HG02938 (cell line): ENCODE measurements at regions not wholly inside any gene's neighbourhood (a gene's known extent, or its start where the extent isn't known, plus 50 kb on each side); places are given as distances from the start of the nearest gene placed in this dataset.
A peak's percentile ranks its signal among the peaks of the same experiment; 100 is the strongest.

Experiments
- ATAC-seq: cut with Tn5 transposase; IDR thresholded peaks from one replicate; pipeline ENCODE4 v1.9.1; 2021; ENCODE audit warnings: mild to moderate bottlenecking, moderate library complexity; ENCODE audit not compliant: unreplicated experiment

DNA sequence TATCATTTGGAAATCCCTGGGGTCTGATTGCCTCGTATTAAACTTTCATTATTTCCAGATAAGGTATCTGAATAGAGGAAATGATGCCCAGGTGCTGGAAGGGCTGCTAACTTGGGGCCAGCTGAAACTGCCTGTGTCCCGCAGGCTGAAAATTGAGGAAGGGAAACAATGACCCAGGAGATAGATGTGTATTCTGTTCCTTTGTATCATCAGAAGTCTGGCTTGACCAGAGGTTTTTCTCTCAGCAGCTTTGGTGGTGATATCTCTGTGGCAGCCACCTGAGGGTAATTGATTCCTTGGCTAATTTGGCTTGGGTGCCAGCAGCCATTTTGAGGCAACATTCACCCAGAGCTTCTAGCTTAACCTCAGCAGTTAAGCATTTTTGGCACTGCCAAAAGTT is 90.0 kb upstream of the STT3B start:
- ATAC-seq, result no peak

DNA sequence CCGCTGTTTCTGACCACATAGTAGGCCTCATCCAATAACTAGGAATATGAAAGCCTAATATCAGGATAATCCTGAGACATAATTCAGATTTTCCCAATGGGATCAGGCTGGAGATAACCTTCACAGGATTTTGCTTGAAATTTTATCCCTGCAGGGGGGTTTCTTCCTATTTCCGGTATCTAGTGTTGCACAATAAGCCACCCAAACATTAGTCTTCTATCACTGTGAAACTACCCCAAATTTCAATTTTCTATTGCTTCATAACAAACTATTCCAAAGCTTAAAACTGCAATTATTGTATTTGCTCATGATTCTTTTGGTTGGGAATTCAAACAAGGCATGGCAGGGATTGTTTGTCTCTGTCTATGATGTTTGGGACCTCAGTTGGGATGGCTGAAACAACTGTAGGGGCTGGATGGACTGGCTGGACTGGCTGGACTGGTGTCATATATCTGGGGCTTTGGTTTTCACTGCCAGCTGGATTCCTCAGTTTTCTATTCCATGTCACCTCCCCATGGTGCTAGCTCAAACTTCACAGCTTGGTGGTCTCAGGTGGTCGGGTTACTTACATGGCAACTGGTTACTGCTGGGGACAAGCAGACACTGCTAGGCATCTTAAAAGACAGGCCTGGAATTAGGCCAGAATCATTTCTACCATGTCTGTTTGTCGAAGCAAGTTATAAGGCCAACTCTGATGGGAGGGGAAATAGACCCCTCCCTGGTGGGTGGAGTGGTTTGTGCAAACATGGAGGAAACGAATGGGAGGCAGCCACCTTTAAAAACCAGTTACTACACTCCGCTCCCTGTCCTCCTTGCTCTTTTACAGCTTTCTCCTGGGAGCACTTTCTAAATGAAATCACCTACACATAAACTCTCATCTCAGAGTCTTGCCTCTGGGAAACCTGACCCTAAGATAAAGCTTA is 88.2 kb upstream of the STT3B start:
- ATAC-seq, result no peak

DNA sequence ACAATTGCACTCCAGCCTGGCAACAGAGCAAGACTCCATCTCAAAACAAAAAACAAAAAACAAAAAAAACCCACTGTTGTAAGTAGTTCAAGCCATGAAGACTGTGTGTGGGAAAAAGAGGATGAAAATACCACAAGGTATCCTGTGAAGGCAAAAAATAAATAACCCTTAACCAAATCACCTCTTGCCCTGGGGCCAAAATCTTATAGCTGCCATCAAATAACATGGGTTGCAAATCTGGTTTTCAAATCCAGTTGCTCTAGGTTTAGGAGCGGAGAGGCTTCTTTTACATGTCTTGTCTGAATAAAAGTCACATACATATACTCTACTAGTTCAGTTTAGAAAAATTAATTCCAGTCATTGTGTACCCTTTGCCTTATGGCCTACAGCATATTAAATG is 87.0 kb upstream of the STT3B start:
- ATAC-seq, result no peak

DNA sequence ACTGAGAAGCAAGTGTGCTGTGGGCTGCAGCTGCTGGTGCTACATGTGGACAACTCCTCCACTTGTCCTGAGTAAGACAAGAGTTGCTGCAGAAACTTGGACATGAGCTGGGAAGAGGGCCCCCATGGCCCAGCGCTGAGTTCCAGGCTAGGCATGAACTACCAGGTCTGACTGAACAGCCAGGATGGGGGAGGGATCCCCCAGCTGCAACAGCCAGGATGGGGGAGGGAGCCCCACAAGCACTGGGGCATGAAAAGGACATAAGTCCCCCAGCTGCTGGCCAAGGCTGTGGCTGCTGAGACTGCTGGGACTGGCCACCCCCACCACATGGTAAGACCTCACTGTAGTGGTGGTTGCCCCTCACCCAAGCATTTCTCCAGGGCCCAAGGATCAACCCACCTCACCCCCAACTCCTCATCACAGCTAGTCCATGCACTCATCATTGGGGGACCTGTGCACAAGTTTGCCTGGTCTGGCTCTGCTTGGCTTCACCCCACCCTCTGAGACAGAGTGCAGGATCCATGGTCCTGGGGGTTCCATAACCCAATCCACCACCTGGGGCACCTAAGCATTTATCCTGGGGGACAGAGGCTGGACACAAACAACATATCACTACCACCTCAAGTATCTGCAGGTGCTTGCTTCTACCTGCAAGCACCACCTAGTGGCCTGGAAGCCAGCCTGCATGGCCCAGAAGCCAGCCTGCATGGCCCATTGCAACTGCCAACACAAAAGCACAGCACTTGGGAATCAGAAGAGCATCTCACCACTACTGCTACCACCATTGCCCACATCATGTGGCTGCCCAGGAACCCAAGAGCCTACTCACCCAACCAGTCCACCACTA is 84.5 kb upstream of the STT3B start:
- peak; percentile 63 for ATAC-seq

DNA sequence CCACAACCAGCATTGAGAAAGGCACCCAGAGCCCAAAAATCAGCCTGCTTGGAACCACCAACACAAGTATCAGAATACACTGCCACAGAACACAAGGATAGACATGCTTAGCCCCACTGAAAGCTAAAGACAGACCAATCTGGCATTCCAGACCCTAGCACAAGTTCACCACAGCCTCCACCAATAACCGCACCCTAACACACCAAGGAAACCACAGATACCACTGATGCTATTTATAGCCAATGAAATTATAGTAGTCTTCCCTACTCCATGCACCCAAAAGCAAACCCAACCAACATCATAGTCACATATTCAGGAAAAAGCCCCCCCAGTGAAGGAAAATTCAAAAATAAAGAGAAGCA is 83.9 kb upstream of the STT3B start:
- peak; percentile 23 for ATAC-seq

DNA sequence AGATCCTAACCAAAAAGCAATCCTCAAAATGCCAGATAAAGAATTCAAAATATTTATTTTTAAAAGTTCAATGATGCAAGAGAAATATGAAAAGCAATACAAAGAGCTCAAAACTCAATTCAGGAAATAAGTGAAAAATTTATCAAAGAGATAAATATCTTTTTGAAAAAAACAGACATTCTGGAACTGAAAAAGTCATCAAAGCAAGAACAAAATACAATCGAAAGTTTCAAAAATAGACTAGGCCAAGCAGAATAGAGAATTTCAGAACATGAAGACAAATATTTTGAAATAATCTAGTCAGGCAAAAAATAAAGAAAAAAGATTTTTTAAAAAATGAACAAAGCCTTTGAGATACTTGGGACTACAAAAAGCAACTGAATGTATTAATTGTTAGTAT is 83.4 kb upstream of the STT3B start:
- no peak for ATAC-seq

DNA sequence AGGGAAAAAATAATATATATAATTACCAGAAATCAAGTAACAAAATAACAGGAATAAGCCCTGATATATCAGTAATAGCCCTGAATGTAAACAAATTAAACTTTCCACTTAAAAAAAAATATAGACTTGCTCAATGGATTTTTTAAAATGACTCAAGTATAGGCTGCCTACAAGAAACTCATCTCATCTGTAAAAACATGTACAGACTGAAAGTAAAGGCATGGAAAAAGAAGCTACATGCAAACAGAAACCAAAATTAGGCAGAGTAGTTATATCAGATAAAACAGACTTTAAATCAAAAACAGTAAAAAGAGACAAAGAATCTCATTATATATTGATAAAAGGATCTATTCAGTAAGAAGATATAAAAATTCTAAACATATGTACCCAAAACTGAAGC is 82.4 kb upstream of the STT3B start:
- no peak for ATAC-seq

DNA sequence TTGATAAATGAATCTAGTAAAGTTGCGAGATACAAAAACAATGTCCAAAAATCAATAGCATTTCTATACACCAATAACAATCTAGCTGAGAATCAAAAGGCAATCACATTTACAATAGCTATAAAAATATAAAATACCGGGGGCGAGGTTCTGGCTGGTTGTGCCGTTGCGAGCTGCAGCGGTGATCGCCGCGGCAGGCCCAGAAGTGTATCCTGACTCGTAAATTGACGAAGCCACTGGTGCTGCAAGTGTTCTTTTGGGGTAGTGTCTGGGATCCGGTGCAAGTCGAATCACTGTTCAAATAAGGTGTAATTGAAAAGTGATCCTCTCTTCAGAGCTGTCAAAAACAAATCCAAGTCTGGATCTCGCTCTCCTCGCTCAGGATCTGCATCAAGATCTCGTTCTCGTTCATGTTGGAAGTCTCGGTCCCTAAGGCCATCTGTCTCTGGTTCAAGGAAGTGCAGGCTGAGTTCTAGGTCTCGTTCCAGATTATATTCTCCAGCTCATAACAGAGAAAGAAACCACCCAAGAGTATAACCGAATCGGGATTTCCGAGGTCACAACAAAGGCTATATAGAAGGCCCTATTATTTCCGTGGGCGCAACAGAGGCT is 80.1 kb upstream of the STT3B start:
- ATAC-seq, result no peak

DNA sequence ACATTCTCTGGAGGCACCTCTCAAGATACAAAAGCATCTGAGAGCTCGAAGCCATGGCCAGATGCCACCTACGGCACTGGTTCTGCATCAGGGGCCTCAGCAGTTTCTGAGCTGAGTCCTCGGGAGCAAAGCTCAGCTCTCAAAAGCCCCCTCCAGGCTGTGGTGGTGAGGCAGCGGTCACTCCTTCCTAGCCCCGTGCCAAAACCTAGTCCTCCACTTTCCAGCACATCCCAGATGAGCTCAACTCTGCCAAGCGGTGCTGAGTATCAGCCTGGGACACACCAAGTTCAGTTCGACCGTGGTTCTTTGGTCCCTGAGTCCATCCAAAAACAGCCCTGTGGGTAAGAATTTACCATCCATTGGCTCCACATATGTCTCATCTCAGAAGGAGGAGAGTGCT is 79.3 kb upstream of the STT3B start:
- ATAC-seq, result no peak

DNA sequence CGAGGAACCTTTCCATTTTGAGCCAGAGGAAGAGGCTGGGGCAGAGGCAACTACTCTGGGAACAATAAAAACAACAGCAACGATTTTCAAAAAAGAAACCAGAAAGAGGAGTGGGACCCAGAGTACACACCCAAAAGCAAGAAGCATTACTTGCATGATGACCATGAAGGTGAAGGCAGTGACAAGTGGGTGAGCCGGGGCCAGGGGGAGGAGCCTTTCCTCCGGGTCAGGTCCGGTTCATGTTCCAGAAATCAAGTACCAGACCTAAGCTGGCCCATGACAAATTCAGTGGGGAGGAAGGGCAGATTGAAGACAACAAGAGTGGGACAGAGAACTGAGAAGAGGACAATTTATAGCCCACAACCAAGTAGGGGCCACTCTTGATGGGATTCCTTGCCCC is 77.2 kb upstream of the STT3B start:
- ATAC-seq, result no peak

DNA sequence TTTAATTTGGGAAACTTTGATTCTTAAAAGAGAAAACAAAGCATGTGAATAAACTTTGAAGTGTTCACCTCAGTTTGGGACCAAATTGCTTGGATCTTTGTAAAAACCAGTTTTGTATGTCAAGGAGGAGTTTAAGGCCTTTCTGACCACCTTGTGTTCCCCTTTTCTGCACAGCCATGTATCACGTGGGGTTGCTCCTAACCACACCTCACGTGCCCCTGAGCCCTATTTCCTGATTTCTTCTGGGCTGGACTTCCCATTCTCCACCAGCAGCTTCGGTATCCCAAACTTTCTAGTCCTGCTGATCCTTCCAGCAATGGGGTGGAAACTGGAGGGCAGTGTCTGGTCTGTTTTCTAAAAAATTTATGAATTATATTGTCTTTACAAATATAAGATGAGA is 76.4 kb upstream of the STT3B start:
- ATAC-seq, result no peak

DNA sequence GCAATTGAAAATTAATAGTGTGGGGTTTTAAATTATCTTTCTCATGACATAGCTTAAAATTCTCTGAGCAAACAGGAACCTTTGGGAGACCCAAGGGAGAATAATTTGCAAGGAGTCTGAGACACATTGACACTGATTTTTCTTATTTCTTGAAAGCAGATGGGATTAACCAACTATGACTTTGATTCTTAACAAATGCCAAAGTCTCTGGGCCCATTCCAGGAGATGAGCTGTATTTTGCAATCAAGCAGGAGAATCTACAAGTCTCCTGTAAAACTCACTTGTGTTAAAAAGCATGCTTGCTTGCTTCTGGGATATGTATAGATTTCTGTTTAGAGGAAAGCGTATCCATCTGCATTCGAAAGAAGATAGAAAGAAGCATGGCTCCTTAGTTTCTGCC is 71.3 kb upstream of the STT3B start:
- no peak for ATAC-seq

DNA sequence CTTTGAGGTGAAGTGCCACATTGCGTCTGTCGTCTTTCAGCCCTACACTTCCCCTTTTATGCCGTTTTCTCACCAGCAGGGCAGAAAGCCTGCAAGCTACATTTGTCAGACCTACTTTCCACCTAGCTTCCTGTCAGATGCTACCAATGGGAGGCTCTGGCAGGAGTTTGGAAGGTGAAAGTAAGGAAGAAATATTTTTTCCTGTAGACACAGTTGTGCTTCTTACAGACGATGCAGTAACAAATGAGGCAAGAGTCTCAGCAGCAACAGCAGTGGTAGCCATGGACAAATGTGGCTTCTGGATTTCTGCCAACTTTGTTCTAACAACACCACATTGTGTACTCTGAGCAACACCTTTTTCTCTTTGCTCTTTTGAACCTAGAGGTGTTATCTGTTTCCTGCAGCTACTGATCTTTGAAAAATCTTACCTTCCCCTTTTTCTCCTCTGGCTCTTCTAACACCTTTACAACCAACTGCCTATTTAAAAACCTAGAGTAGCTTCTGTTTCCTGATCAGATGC is 70.6 kb upstream of the STT3B start:
- peak; percentile 85 for ATAC-seq

DNA sequence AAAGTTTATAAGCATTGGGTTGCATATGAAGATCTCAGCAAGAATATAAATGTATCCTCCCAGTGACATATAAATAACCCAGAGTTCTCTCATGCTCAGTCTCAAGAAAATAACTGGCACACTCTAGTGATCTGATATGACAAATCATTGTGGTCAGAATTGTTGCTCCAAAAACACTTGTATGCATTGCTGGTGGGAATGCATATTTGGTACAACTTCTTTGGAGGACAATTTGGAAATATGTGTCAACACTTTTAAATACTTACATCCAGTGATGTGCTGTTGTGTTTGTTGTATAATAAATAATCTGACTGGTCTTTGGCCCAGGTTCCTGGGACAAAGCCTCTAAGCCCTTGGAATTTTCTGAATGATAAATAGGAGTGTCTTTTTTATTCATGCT is 66.7 kb upstream of the STT3B start:
- no peak for ATAC-seq

DNA sequence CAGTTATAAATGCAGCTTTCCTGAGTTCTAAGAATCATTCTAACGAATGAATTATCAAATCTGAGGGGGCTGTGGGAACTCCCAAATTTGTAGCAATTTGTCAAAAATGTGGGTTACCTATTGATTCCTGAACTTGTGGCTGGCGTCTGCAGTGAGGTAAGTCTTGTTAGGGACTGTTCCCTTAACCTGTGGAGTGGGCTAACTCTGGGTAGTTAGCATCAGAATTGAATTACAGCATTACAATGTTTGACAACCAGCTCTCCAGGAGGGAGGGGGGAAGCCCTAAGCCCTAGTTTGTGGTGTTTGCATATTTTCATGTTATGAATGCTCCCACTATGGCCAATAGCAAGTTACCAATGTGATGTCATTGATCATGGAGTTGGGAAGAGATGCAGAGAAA is 65.9 kb upstream of the STT3B start:
- ATAC-seq, result no peak

DNA sequence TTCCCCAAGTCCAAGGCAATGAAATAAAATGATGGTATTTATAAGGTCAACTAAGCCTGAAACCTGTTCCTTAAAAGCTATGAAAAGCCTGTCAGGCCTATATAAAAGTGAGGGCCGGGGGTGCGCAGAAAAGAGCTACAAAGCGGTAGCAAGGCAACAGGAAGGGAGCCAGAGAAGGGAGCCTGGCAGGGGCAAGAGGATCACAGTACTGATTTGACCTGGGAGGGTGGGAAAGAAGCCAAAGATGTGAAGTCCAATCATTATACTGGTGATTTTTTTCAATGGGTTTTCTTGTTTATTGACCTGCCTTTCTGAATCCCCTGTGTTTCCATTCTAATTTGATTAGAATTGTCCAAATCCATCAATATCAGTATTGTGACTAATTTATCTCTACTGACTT is 64.3 kb upstream of the STT3B start:
- no peak for ATAC-seq

DNA sequence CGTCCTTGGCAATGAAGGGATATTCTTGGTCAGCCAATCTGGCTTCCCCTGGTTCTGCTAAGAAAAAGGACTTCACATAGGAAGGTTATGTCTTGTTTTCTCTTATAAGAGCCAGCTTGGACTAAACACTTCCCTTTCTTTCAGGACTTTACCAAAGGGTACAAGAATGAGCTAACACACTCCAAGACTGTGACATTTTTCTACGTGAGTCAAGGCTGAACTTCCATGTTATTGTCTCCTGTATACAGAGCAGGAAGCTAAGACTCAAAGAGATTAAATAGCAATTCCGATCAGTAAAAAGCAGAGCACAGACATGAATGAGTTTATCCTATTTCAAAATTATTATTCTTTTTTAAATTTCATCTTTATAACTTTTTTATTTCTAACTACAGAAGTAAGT is 63.3 kb upstream of the STT3B start:
- ATAC-seq, result no peak

DNA sequence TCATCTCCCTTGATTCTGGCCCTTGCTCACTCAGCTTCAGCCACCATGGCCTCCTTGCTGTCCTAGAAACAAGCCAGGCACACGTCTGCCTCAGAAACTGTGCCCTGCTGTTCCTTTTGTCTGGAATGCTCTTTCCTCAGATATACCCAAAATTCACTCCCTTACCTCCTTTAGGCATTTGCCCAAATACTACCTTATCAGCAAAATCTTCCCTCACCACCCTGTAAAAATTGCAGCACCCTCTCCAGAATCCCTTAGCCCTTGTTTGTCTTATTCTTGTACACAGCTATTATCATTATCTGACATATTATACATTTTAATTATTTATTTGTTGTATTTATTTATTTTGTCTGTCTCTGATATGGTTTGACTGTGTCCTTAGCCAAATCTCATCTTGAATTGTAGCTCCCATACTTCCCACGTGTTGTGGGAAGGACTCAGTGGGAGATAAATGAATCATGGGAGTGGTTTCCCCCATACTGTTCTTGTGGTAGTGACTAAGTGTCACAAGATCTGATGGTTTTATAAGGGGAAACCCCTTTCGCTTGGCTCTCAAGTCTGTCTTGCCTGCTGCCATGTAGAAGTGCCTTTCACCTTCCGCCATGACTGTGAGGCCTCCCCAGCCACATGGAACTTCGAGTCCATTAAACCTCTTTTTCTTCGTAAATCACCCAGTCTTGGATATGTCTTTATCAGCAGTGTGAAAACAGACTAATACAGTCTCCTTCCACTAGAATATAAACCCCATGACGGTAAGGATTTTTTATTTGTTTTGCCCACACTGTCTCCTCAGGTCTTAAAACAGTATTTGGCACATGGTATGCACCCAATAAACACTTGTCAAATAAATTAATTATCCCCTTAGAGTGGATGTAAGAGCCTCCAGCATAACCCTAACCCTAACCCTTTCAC is 60.0 kb upstream of the STT3B start:
- no peak for ATAC-seq

DNA sequence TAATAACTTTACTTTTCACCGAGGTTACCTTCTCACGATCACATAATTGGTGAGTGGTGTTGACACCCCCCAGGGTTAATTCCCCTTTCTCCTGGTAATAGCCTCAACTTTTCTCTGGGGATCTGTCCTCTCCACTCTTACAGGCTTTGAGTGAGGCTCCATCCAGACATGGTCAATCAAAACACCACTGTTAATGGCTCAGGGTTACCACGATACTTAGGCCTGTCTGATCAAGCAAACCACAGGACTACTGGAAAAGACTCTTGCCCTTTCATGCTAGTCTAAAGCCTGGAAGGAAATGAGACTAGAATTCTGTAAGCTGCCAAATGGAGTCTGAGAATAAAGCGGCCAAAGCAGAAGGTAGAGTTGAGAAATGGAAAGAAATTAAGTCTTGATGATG is 56.5 kb upstream of the STT3B start:
- ATAC-seq, result no peak

DNA sequence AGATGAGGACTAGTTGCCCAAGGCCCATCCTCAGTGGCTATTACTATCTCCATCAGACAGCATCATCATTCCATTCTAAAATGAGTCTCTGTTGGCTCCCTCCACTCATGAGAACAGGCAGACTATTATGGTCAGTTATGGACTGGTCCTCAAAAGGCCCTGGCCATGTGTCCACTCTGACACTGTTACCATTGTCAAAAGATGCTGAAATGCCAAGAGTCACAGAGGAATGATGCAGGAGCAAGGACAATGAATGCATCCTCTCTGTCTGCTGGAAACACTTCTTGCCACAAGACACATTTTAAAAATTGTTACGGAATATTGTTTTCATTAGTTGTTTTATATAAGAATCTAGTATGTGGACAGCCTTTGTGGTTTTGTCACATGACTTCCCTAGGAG is 53.3 kb upstream of the STT3B start:
- ATAC-seq, result no peak

DNA sequence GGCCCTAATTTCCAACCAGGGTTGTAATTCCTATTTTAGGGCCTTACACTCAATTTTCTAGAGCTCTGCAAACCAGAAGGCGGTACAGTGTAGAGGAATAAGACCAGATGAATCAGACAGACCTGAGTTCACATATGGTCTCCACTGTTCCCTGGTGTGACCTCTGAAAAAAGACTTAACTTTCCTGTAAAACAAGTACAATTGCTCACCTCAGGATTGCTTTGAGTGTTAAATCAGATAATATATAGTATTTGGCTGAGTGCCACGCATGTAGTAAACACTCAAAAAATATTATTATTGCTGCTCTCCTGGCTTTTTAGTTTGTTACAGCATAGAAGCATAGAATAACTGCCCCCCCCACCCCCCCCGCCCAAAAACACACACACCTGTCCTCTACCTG is 51.0 kb upstream of the STT3B start:
- no peak for ATAC-seq
